ENCODE measurements at regions not wholly inside any gene's neighbourhood (a gene's known extent, or its start where the extent isn't known, plus 50 kb on each side); places are given as distances from the start of the nearest gene placed in this dataset.

DNA sequence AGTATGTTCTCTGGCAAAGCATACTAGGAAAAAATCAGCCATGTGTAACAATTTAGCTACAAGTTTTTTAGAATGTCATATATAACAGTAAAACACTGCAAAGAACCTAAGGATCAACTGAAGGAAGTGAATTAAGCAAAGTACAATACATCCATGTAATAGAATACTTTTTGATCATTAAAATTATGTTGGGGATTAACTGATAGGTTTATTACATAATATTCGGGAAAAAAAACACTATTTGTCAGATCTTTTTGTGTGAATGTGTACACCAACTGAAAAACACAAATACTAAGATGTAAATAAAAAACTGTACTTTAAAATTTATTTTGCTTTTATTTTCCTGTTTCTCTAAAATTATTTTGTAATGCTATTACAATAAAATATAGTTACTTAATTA lies 185.5 kb upstream of the DYNLRB2 start:
- DNase-seq: no peak

DNA sequence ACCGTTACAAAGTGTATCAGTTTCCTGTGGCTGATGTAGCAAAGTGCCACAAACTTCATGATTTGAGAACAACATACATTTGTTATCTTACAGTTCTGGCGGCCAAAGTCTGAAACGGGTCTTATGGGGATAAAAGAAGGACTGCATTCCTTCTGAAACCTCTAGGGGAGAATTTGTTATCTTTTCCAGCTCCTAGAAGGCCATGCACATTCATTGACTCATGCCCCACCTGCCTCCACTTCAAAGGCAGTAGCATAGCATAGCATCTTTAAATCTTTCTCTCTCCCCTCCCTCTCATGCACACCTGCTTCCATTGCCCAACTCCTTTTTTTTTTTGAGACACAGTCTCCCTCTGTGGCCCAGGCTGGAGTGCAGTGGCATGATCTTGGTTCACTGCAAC lies 190.7 kb upstream of the DYNLRB2 start:
- no peak for DNase-seq

GRCh38 chr16:80347900-80348299 lies 192.9 kb upstream of the DYNLRB2 start:
- DNase-seq: no peak

DNA sequence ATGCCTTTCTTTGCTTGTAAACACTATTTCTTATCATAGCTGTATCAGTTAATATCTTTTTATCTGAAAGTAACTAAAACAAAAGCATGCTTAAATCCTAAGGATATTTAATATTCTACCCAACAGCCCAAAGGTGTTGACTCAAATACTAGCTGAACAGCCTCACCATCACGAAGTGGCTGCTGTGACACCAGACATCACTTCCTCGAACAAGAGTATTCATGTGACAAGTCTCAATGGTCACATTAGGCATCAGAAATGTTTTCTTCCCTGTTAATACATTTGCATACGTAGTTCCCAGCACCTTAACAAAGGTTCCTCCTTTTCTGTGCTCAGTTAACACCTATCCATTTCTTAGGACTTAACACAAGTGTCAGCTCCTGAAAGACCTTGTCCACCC lies 193.8 kb upstream of the DYNLRB2 start:
- no peak for DNase-seq

GRCh38 chr16:80346111-80346632 lies 194.6 kb upstream of the DYNLRB2 start:
- no peak for DNase-seq

DNA sequence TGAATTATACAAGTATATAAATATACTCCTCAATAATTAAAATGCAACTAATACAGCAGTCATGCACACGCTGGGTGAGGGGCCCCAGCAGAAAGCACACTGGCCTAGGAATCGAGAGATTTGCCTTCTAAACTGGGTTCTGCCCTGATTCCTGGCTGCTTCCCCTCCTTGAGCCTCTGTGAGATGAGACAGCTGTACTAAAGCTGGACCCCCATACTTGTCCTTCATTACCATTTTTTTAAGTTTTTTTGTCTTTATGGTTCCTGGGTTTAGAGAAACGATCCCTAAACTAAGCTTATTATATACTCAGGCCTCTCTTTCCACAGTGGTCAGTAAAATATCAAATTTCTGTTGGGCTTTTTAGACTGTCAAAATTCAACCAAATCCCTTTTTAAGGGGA lies 195.1 kb upstream of the DYNLRB2 start:
- no peak for DNase-seq

GRCh38 chr16:80344570-80344969 lies 196.2 kb upstream of the DYNLRB2 start:
- no peak for DNase-seq

DNA sequence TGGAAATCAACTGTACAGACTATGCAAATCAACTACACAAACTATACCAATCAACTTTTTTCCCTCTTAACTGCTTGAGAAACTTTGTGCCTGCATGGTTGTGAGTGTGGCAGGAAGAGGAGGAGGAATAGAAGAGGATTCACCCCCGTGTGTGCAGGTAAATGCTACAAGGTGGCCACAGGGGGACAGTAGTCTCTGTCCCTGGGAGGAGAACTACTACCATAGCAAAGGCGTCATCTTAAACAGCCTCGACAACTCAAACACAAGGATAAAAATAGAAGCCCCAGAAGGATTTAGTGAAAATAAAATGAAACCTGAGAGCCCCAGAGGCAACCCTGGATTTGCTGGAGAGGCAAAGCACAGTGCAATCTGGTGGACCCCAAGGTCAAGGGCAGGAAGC lies 199.5 kb upstream of the DYNLRB2 start:
- no peak for DNase-seq

DNA sequence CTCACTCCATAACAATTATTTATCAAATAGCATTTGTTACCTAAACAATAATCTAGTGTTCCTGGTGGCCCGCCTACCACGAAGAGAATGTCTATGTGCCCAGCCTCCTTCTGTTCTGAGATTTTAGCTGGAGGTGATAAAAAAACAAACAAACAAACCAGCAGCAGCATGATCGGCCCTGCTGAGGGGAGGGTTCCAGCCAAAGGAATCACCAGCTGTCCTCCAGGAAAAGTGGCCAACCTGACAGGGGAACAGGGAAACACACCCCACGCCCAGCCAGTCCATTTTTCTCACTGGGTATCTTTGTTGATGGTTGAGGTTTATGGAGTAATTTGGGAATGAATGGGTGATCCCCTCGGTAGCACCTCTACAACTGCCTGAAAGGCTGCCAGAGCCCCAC lies 203.0 kb upstream of the DYNLRB2 start:
- no peak for DNase-seq

DNA sequence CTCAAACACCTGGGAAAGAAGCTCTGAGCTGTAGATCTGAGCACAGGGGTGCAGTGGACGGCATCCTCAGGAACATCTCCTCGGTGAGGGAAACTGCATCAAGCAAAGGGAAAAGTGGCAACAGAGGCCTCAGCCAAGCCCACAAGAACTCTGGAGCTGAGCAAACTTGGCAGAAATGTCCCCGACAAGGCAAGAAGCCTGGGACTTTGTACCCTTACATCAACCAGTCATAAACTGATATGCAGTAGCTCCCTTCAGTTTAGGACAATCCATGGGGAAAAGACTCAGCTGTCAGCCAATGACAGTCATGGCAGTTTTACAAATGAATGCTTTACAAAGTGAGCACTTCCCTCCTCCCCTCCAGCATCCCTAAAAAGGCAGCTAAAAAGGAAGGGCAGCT lies 210.0 kb upstream of the DYNLRB2 start:
- DNase-seq: no peak

DNA sequence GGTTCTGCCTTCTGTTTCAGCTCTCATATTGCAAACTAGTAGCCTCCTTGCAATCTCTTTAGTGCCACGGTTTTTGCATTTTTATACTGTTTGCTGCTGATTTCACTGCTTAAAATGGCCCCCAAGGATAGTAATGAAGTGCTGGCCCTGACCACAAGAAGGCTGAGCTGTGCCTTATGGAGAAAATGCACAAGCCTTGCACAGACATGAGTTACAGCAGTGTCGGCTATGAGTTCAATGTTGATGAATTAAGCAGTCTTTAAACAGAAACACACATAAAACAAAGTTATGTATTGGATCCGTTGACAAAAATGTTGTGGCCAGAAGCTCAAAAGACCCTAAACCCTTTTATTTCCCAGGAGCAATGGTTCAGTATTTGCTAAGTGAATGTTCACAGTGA lies 210.6 kb upstream of the DYNLRB2 start:
- no peak for DNase-seq

DNA sequence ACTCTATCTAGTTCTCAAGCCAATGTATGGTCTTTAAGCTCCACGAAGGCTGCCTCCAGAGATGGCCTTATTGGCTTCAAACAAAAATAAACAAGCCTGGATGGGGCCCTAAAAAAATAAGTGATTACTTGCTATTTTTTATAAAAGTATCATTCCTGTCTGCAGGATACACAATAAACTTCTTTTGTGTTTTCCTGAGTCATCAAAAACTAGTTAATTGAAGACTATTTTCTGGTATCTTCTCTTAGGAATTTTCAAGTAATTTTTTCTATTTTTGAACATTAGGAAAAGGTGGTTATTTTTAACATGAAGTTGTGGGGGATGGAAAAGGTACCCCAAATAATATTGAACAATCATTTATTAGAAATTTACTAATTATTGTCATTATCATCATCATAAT lies 213.1 kb upstream of the DYNLRB2 start:
- no peak for DNase-seq

DNA sequence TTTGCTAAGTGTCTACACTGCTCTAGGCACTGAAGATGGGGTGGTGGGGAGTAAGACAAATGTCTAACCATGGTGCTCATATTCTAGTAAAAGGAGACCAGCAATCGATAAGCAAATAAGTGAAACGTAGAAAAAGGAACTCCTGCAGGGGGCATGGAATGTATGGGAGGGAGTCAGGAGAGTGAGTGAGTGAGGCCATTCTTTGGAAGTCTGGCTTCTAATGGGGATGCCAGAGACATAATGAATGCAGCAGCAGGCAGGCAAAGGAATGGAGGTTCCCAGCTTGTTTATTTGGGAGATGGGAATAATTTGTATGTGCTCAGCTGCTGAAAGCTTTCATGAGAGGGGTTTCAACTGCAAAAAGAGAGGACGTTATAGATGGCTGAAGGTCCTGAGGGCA lies 216.4 kb upstream of the DYNLRB2 start:
- DNase-seq: no peak

- DNase-seq: no peak
These were observed 217.0 kb upstream of the DYNLRB2 start for GRCh38 chr16:80323808-80324195.

GRCh38 chr16:80323187-80323807 lies 217.5 kb upstream of the DYNLRB2 start:
- DNase-seq: no peak

- DNase-seq: no peak
These were observed 221.6 kb upstream of the DYNLRB2 start for GRCh38 chr16:80319181-80319580.

DNA sequence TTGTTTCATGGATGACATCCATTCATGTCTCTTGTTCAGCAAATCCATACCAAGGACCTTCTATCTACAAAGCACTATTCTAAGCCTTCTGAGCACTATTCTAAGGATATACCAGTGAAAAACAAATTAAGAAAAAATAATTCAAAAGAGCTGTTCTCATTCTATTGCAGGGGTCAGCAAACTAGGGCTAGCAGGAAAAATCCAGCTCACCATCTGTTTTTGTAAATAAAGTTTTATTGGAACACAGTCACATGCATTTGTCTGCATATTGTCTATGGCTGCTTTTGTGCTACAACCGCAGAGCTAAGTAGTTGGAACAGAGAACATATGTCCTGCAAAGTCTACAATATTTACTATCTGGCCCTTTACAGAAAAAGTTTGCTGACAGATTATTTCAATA lies 222.7 kb upstream of the DYNLRB2 start:
- no peak for DNase-seq

DNA sequence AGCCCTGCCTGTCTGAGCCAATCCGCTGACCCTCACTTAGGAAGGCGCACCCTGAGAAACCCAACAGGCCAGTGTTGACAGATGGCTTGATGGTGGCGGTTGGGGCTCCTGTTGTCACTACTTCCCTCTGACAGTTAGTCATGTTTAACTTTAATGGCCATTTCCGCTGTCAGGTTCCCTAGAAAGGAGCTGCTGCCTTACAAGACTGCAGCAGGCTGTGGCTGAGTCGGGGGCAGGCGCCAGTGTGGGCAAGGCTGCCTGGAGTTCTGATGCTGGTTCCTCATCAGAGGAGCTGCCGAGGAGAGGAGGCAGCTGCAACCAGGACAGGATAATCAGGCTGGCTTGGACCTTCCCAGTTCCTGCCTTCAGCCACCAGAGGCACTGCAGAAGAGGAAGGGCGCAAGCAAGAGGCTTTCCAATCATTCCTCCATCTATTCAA lies 223.2 kb upstream of the DYNLRB2 start:
- no peak for DNase-seq

GRCh38 chr16:80317116-80317515 lies 223.7 kb upstream of the DYNLRB2 start:
- no peak for DNase-seq

- DNase-seq: no peak
These were observed 226.8 kb upstream of the DYNLRB2 start for GRCh38 chr16:80314042-80314441.

GRCh38 chr16:80309178-80309577 lies 231.6 kb upstream of the DYNLRB2 start:
- no peak for DNase-seq

- DNase-seq: no peak
These were observed 235.4 kb upstream of the DYNLRB2 start for GRCh38 chr16:80305410-80305809.

DNA sequence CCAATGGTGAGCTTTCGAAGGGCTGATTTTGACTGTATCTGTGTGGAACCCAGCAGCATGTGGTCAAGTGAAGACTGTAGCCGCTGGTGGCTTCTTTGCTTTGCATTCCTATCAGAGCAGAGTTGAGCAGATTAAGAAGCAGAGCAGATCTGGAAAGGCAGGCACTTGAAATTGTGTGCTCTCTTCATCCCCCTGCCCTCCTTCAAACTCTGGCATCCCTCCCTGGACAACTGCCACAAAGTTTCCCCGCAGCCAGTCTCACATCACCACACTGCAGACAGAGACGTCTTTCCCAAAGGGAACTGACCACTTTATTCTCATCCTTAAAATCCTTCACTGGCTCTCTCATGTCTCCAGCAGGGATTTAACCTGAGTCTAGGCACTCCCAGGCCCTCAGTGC lies 237.1 kb upstream of the DYNLRB2 start:
- DNase-seq: no peak

GRCh38 chr16:80300876-80301275 lies 239.9 kb upstream of the DYNLRB2 start:
- DNase-seq: no peak

DNA sequence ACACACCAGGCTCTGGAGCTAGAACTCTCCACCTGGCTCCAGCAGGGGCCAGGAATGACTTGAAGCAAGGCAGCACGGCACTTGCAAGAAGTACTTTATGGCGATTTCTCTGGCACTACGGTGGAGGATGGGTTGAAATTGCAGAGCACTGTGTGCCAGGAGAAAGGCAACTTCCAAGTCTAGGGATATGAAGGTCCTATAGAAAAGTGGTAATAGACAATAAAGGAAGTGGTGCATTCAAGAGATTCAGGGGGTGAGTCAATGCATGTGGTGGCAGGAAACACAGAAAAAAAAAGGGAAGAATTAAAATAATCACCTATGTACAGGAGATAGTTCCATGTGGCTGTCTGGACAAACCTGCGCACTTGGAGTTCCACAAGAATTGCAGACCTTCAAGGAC lies 240.3 kb upstream of the DYNLRB2 start:
- DNase-seq: no peak

DNA sequence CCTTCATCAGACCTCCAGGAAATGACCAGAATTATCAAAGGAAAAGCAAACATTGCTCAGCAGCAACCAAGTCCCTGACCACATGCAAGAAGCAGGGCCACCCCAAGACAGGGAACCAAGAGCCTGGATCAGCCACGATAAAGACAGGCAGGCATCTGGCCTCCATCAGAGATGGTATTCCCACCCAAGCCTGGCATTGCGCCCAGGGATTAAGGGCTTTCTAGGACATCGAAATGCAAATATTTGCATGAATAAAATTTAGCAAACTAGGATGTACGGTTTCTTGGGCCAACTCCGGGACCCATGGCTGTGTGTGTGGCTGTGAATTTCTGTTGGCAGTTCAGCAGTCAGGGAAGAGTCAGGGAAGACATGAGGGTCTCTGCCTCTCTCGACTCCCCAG lies 241.4 kb upstream of the DYNLRB2 start:
- no peak for DNase-seq

Measured in activated T-cell treated with anti-CD3 and anti-CD28 coated beads for 4 hours (primary cell).